ENCODE measurements at regions not wholly inside any gene's neighbourhood (a gene's known extent, or its start where the extent isn't known, plus 50 kb on each side); places are given as distances from the start of the nearest gene placed in this dataset.

GRCh38 chr9:115382865-115383264 lies 264.9 kb upstream of the TNC start:
- ChIA-PET CTCF (no interaction called here), POLR2A (no interaction called here)

GRCh38 chr9:115385383-115386122 lies 267.6 kb upstream of the TNC start:
- CTCF ChIA-PET: no interaction called here
- Mint-ChIP-seq H3K27me3 (ENCODE audit: low read depth) (no peaks in the 10 kb centered on the region; the same call in 1 of the 2 replicates), H3K4me1 (peaks cover 11% of the 10 kb centered on the region), H3K36me3 (peaks cover 44% of the 10 kb centered on the region), H3K4me3 (no peak overlapping the region), H3K9me3 (peaks cover 49% of the 10 kb centered on the region), H3K27ac (no peak overlapping the region)
- POLR2A ChIA-PET: no interaction called here
- ATAC-seq: peak; percentile 92
- peak; percentile 16 for DNase-seq (ENCODE audit: low spot score)
- TF ChIP-seq OVOL2 (CRISPR knock-in tag; IDR thresholded peaks at IDR 0.05; ENCODE audit: borderline replicate concordance): no peak
- TF ChIP-seq, protein P1, sequence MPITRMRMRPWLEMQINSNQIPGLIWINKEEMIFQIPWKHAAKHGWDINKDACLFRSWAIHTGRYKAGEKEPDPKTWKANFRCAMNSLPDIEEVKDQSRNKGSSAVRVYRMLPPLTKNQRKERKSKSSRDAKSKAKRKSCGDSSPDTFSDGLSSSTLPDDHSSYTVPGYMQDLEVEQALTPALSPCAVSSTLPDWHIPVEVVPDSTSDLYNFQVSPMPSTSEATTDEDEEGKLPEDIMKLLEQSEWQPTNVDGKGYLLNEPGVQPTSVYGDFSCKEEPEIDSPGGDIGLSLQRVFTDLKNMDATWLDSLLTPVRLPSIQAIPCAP (CRISPR knock-in tag; IDR thresholded peaks at IDR 0.05): no peak
- TF ChIP-seq, protein P2, sequence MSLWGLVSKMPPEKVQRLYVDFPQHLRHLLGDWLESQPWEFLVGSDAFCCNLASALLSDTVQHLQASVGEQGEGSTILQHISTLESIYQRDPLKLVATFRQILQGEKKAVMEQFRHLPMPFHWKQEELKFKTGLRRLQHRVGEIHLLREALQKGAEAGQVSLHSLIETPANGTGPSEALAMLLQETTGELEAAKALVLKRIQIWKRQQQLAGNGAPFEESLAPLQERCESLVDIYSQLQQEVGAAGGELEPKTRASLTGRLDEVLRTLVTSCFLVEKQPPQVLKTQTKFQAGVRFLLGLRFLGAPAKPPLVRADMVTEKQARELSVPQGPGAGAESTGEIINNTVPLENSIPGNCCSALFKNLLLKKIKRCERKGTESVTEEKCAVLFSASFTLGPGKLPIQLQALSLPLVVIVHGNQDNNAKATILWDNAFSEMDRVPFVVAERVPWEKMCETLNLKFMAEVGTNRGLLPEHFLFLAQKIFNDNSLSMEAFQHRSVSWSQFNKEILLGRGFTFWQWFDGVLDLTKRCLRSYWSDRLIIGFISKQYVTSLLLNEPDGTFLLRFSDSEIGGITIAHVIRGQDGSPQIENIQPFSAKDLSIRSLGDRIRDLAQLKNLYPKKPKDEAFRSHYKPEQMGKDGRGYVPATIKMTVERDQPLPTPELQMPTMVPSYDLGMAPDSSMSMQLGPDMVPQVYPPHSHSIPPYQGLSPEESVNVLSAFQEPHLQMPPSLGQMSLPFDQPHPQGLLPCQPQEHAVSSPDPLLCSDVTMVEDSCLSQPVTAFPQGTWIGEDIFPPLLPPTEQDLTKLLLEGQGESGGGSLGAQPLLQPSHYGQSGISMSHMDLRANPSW (CRISPR knock-in tag; conservative IDR thresholded peaks at IDR 0.05; ENCODE audit: low read depth): no peak
- TF ChIP-seq, protein P3, sequence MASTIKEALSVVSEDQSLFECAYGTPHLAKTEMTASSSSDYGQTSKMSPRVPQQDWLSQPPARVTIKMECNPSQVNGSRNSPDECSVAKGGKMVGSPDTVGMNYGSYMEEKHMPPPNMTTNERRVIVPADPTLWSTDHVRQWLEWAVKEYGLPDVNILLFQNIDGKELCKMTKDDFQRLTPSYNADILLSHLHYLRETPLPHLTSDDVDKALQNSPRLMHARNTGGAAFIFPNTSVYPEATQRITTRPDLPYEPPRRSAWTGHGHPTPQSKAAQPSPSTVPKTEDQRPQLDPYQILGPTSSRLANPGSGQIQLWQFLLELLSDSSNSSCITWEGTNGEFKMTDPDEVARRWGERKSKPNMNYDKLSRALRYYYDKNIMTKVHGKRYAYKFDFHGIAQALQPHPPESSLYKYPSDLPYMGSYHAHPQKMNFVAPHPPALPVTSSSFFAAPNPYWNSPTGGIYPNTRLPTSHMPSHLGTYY (CRISPR knock-in tag; IDR thresholded peaks at IDR 0.05): no peak
- TF ChIP-seq ZNF138 (CRISPR knock-in tag; conservative IDR thresholded peaks at IDR 0.05): no peak
- TF ChIP-seq, protein P4, sequence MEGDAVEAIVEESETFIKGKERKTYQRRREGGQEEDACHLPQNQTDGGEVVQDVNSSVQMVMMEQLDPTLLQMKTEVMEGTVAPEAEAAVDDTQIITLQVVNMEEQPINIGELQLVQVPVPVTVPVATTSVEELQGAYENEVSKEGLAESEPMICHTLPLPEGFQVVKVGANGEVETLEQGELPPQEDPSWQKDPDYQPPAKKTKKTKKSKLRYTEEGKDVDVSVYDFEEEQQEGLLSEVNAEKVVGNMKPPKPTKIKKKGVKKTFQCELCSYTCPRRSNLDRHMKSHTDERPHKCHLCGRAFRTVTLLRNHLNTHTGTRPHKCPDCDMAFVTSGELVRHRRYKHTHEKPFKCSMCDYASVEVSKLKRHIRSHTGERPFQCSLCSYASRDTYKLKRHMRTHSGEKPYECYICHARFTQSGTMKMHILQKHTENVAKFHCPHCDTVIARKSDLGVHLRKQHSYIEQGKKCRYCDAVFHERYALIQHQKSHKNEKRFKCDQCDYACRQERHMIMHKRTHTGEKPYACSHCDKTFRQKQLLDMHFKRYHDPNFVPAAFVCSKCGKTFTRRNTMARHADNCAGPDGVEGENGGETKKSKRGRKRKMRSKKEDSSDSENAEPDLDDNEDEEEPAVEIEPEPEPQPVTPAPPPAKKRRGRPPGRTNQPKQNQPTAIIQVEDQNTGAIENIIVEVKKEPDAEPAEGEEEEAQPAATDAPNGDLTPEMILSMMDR (IDR thresholded peaks at IDR 0.05): no peak
- TF ChIP-seq, protein P5, sequence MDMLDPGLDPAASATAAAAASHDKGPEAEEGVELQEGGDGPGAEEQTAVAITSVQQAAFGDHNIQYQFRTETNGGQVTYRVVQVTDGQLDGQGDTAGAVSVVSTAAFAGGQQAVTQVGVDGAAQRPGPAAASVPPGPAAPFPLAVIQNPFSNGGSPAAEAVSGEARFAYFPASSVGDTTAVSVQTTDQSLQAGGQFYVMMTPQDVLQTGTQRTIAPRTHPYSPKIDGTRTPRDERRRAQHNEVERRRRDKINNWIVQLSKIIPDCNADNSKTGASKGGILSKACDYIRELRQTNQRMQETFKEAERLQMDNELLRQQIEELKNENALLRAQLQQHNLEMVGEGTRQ (CRISPR knock-in tag; IDR thresholded peaks at IDR 0.05): no peak
- TF ChIP-seq ZNF219 (CRISPR knock-in tag; IDR thresholded peaks at IDR 0.05; ENCODE audit: borderline replicate concordance): no peak

More at GRCh38 chr9:115382865-115383264, 264.9 kb upstream of the TNC start:
- Mint-ChIP-seq H3K27ac (no peak overlapping the region), H3K4me1 (peaks cover 6% of the 10 kb centered on the region), H3K4me3 (no peak overlapping the region), H3K27me3 (ENCODE audit: low read depth) (no peaks in the 10 kb centered on the region; the same call in 1 of the 2 replicates), H3K9me3 (peaks cover 51% of the 10 kb centered on the region), H3K36me3 (peaks cover 45% of the 10 kb centered on the region)
- DNase-seq (ENCODE audit: low spot score): no peak
- ATAC-seq: no peak
- TF ChIP-seq, protein P6, sequence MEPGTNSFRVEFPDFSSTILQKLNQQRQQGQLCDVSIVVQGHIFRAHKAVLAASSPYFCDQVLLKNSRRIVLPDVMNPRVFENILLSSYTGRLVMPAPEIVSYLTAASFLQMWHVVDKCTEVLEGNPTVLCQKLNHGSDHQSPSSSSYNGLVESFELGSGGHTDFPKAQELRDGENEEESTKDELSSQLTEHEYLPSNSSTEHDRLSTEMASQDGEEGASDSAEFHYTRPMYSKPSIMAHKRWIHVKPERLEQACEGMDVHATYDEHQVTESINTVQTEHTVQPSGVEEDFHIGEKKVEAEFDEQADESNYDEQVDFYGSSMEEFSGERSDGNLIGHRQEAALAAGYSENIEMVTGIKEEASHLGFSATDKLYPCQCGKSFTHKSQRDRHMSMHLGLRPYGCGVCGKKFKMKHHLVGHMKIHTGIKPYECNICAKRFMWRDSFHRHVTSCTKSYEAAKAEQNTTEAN (CRISPR knock-in tag; IDR thresholded peaks at IDR 0.05): no peak
- TF ChIP-seq JAZF1 (CRISPR knock-in tag; IDR thresholded peaks at IDR 0.05) (no peak), ZNF281 (CRISPR knock-in tag; IDR thresholded peaks at IDR 0.05) (no peak), GTF2I (CRISPR knock-in tag; conservative IDR thresholded peaks at IDR 0.05) (no peak), NR1H2 (CRISPR knock-in tag; IDR thresholded peaks at IDR 0.05) (no peak), TEAD1 (CRISPR knock-in tag; IDR thresholded peaks at IDR 0.05) (no peak), HMGXB4 (CRISPR knock-in tag; IDR thresholded peaks at IDR 0.05) (no peak), RORB (CRISPR knock-in tag; IDR thresholded peaks at IDR 0.05) (no peak), TCF7 (CRISPR knock-in tag; IDR thresholded peaks at IDR 0.05; ENCODE audit: low read depth) (no peak)
